Panc1 (cell line): ENCODE measurements at regions not wholly inside any gene's neighbourhood (a gene's known extent, or its start where the extent isn't known, plus 50 kb on each side); places are given as distances from the start of the nearest gene placed in this dataset.

ENCODE experiments used
- ATAC-seq: fragments of 200-7000 bp; cut with Tn5 transposase; 2 replicates; pipeline ENCODE4 v1.9.1; 2020; ENCODE audit warnings: mild to moderate bottlenecking, moderate library complexity
- BruUV-seq: library from RNA; stranded (reverse); fragments of 400-500 nt; replicated peaks from 2 replicates; lab custom pipeline; 2021; lab: Mats Ljungman, UMichigan
- CTCF ChIA-PET: fragments of 300-600 bp; sonication (Branson Sonifier 250); formaldehyde crosslinking; loops from one replicate; lab custom pipeline; 2022; ENCODE audit warnings: antibody characterized with exemption; lab: Charles Lee
- POLR2A ChIA-PET: fragments of 300-600 bp; sonication (Branson Sonifier 250); formaldehyde crosslinking; loops from one replicate; lab custom pipeline; 2022; ENCODE audit warnings: antibody characterized with exemption; lab: Charles Lee
- DNase-seq: peaks from one replicate; pipeline ENCODE4 v3.0.0-alpha.2; 2010; ENCODE audit warnings: low read depth, low spot score
- H3K27ac ChIP-seq: 2 replicates; pipeline ENCODE4 v1.5.1; 2011; ENCODE audit warnings: mild to moderate bottlenecking, low read length, inconsistent platforms
- H3K27me3 ChIP-seq: fragments of 200-500 bp; sonication (Bioruptor generic); 2 replicates; pipeline ENCODE4 v1.6.0; 2014; ENCODE audit warnings: low read length, inconsistent platforms; ENCODE audit not compliant: control insufficient read depth, insufficient read depth
- H3K36me3 ChIP-seq: fragments of 200-500 bp; sonication (Bioruptor generic); 2 replicates; pipeline ENCODE4 v1.5.1; 2014; ENCODE audit warnings: inconsistent platforms, mild to moderate bottlenecking, low read length, moderate library complexity; ENCODE audit not compliant: control insufficient read depth, insufficient read depth
- H3K4me1 ChIP-seq: 2 replicates; pipeline ENCODE4 v1.5.1; 2011; ENCODE audit warnings: inconsistent platforms, mild to moderate bottlenecking, low read length, moderate library complexity; ENCODE audit not compliant: control insufficient read depth, insufficient read depth
- H3K4me3 ChIP-seq, 2 experiments: 2 replicates each; pipeline ENCODE4 v1.5.1; 2011 to 2012; ENCODE audit warnings: low read depth in 2 of 2, low read length in 2 of 2, mild to moderate bottlenecking in 2 of 2, inconsistent platforms in 1 of 2, moderate library complexity in 1 of 2
- H3K9me3 ChIP-seq: fragments of 200-500 bp; sonication (Bioruptor generic); 2 replicates; pipeline ENCODE4 v1.5.1; 2014; ENCODE audit warnings: low read depth, mild to moderate bottlenecking, inconsistent platforms, low read length, moderate library complexity; ENCODE audit not compliant: control insufficient read depth, insufficient read depth
- CTCF ChIP-seq: fragments of 450-650 bp; IDR thresholded peaks from 2 replicates; pipeline ENCODE4 v1.5.1; 2017; ENCODE audit warnings: mild to moderate bottlenecking
- POLR2AphosphoS5 ChIP-seq: IDR thresholded peaks from 2 replicates; pipeline ENCODE4 v1.6.1; 2012; ENCODE audit warnings: mild to moderate bottlenecking, low read depth, low read length, moderate library complexity
- REST ChIP-seq, 2 experiments: IDR thresholded peaks; 2 replicates each; pipeline ENCODE4 v1.6.1; 2011 to 2012; ENCODE audit warnings: low read depth in 2 of 2, control low read depth in 1 of 2, low read length in 1 of 2, mild to moderate bottlenecking in 1 of 2, moderate library complexity in 1 of 2; ENCODE audit not compliant: insufficient read depth in 1 of 2
- SIN3A ChIP-seq: IDR thresholded peaks from 2 replicates; pipeline ENCODE4 v1.6.1; 2012; ENCODE audit warnings: low read depth, mild to moderate bottlenecking, low read length, moderate library complexity, borderline replicate concordance; ENCODE audit not compliant: insufficient read depth
- TCF7L2 ChIP-seq: IDR thresholded peaks from 2 replicates; pipeline ENCODE4 v1.6.1; 2011; ENCODE audit warnings: mild to moderate bottlenecking, low read depth, low read length, inconsistent platforms
- in situ Hi-C: cut with HindIII; loops from 2 replicates; pipeline ENCODE4 v1.10.0; 2016; ENCODE audit warnings: low sequenced_read_pairs, low pct_unique_long_range_greater_than_20kb
- intact Hi-C: fragments of 100-400 bp; cut with micrococcal nuclease; formaldehyde crosslinking; loops from one replicate; pipeline ENCODE4 v1.10.0; 2022; ENCODE audit not compliant: unreplicated experiment

- H3K36me3 ChIP-seq: no peaks in the 10 kb centered on the region
- ChIA-PET CTCF (interaction anchor here (0.5 kb wide), 1 partner anchor 465 kb away, joined by 3 read pairs; no protein-coding TSS in a partner anchor), POLR2A (interaction anchor here (0.5 kb wide), 1 partner anchor 654 kb away, joined by 3 read pairs; no protein-coding TSS in a partner anchor)
- DNase-seq (no peak), ATAC-seq (no peak)
- intact Hi-C loops (no loop called here), in situ Hi-C loops (no loop called here)
- H3K4me3 ChIP-seq: no peak overlapping the region
- no peak overlapping the region for H3K27ac ChIP-seq
- no peaks in the 10 kb centered on the region for H3K9me3 ChIP-seq
- no peaks in the 10 kb centered on the region for H3K4me1 ChIP-seq
- H3K27me3 ChIP-seq: no peaks in the 10 kb centered on the region
- TF ChIP-seq POLR2AphosphoS5 (no peak), SIN3A (no peak), REST (IDR thresholded peaks at IDR 0.05; ENCODE audit: insufficient read depth in 1 of 2, low read depth in 2 of 2, low read length in 1 of 2) (no peak)
- BruUV-seq: no TSS peak
Measured at GRCh38 chr3:171548917-171549316, 88.7 kb upstream of the TNIK start.

- H3K36me3 ChIP-seq: no peaks in the 10 kb centered on the region
- TF ChIP-seq TCF7L2 (no peak), POLR2AphosphoS5 (no peak), REST (IDR thresholded peaks at IDR 0.05; ENCODE audit: insufficient read depth in 1 of 2, low read depth in 2 of 2, low read length in 1 of 2) (no peak), CTCF (no peak), SIN3A (no peak)
- no peak for ATAC-seq
- intact Hi-C loops (no loop called here), in situ Hi-C loops (no loop called here)
- ChIA-PET CTCF (no interaction called here), POLR2A (no interaction called here)
- H3K9me3 ChIP-seq: no peaks in the 10 kb centered on the region
- no peak overlapping the region for H3K4me3 ChIP-seq
- H3K4me1 ChIP-seq: no peaks in the 10 kb centered on the region
- BruUV-seq: no TSS peak
- H3K27me3 ChIP-seq: no peaks in the 10 kb centered on the region
- no peak for DNase-seq
- H3K27ac ChIP-seq: no peak overlapping the region
Measured at GRCh38 chr3:171543759-171544300, 83.6 kb upstream of the TNIK start.
